Suppressor macrophage (primary cell): ENCODE measurements at regions not wholly inside any gene's neighbourhood (a gene's known extent, or its start where the extent isn't known, plus 50 kb on each side); places are given as distances from the start of the nearest gene placed in this dataset.
"Not testable (repeated sequence)": the region's sequence is repeated elsewhere in the genome, so short reads cannot be mapped to it uniquely, and the experiment has no call there.

Experiments used
- DNase-seq, 4 experiments: peaks; one replicate each; pipeline ENCODE4 v3.0.0-alpha.2; 2020 to 2022

- DNase-seq = peak; percentile 86 to 95 (median 93)
These were observed 207.9 kb downstream of the C9orf50 start for GRCh38 chr9:129412814-129413536.

GRCh38 chr9:129412176-129412813 lies 208.6 kb downstream of the C9orf50 start:
- not testable (repeated sequence) for DNase-seq

GRCh38 chr9:129411501-129412175 lies 209.3 kb downstream of the C9orf50 start:
- DNase-seq = no peak

- DNase-seq = no peak
These were observed 210.7 kb downstream of the C9orf50 start for GRCh38 chr9:129410226-129410625.

GRCh38 chr9:129408535-129409215 lies 212.2 kb downstream of the C9orf50 start:
- DNase-seq = no peak

- no peak for DNase-seq
These were observed 212.9 kb downstream of the C9orf50 start for GRCh38 chr9:129407905-129408452.

GRCh38 chr9:129406278-129407225 lies 214.3 kb downstream of the C9orf50 start:
- DNase-seq = peak; percentile 38 to 64 (median 44)

- DNase-seq = no peak
These were observed 215.1 kb downstream of the C9orf50 start for GRCh38 chr9:129405827-129406213.

- DNase-seq = no peak
These were observed 215.6 kb downstream of the C9orf50 start for GRCh38 chr9:129405089-129405826.

GRCh38 chr9:129404621-129405020 lies 216.3 kb downstream of the C9orf50 start:
- DNase-seq = no peak

GRCh38 chr9:129403779-129404620 lies 216.9 kb downstream of the C9orf50 start:
- DNase-seq = no peak

- DNase-seq = no peak
These were observed 217.7 kb downstream of the C9orf50 start for GRCh38 chr9:129402931-129403778.

GRCh38 chr9:129402371-129402739 lies 218.5 kb downstream of the C9orf50 start:
- DNase-seq = no peak

- DNase-seq = peak in 1 of 4 experiments; percentile 31
These were observed 219.1 kb downstream of the C9orf50 start for GRCh38 chr9:129401623-129402370.

- DNase-seq = no peak
These were observed 219.8 kb downstream of the C9orf50 start for GRCh38 chr9:129400971-129401622.

- DNase-seq = no peak
These were observed 220.6 kb downstream of the C9orf50 start for GRCh38 chr9:129400001-129400970.
